GM21367 (cell line): ENCODE measurements at regions not wholly inside any gene's neighbourhood (a gene's known extent, or its start where the extent isn't known, plus 50 kb on each side); places are given as distances from the start of the nearest gene placed in this dataset.

Experiments
- ATAC-seq: cut with Tn5 transposase; IDR thresholded peaks from one replicate; pipeline ENCODE4 v1.9.1; 2021; ENCODE audit not compliant: unreplicated experiment

GRCh38 chr5:123808461-123809380, 296.7 kb downstream of the CSNK1G3 start:
- no peak for ATAC-seq

GRCh38 chr5:123807177-123807945, 295.4 kb downstream of the CSNK1G3 start:
- ATAC-seq = no peak

- no peak for ATAC-seq
Observed at GRCh38 chr5:123806644-123807043, 294.7 kb downstream of the CSNK1G3 start.

GRCh38 chr5:123805300-123805699, 293.3 kb downstream of the CSNK1G3 start:
- ATAC-seq = no peak

- ATAC-seq = no peak
Observed at GRCh38 chr5:123803359-123803758, 291.4 kb downstream of the CSNK1G3 start.

GRCh38 chr5:123802298-123802951, 290.4 kb downstream of the CSNK1G3 start:
- no peak for ATAC-seq

GRCh38 chr5:123800640-123801039, 288.7 kb downstream of the CSNK1G3 start:
- no peak for ATAC-seq

GRCh38 chr5:123795688-123796087, 283.7 kb downstream of the CSNK1G3 start:
- no peak for ATAC-seq

GRCh38 chr5:123790226-123790625, 278.2 kb downstream of the CSNK1G3 start:
- no peak for ATAC-seq

GRCh38 chr5:123787635-123788034, 275.7 kb downstream of the CSNK1G3 start:
- no peak for ATAC-seq

- ATAC-seq = no peak
Observed at GRCh38 chr5:123787136-123787535, 275.2 kb downstream of the CSNK1G3 start.

GRCh38 chr5:123786411-123786810, 274.4 kb downstream of the CSNK1G3 start:
- ATAC-seq = no peak

- no peak for ATAC-seq
Observed at GRCh38 chr5:123785162-123786071, 273.4 kb downstream of the CSNK1G3 start.

- ATAC-seq = no peak
Observed at GRCh38 chr5:123783421-123783820, 271.4 kb downstream of the CSNK1G3 start.

GRCh38 chr5:123778641-123779040, 266.7 kb downstream of the CSNK1G3 start:
- ATAC-seq = no peak

- no peak for ATAC-seq
Observed at GRCh38 chr5:123776761-123777160, 264.8 kb downstream of the CSNK1G3 start.

GRCh38 chr5:123771715-123772114, 259.7 kb downstream of the CSNK1G3 start:
- no peak for ATAC-seq

GRCh38 chr5:123763201-123763600, 251.2 kb downstream of the CSNK1G3 start:
- no peak for ATAC-seq

GRCh38 chr5:123756816-123757215, 244.8 kb downstream of the CSNK1G3 start:
- ATAC-seq = no peak

- no peak for ATAC-seq
Observed at GRCh38 chr5:123756318-123756665, 244.3 kb downstream of the CSNK1G3 start.
